ENCODE measurements at regions not wholly inside any gene's neighbourhood (a gene's known extent, or its start where the extent isn't known, plus 50 kb on each side); places are given as distances from the start of the nearest gene placed in this dataset.

DNA sequence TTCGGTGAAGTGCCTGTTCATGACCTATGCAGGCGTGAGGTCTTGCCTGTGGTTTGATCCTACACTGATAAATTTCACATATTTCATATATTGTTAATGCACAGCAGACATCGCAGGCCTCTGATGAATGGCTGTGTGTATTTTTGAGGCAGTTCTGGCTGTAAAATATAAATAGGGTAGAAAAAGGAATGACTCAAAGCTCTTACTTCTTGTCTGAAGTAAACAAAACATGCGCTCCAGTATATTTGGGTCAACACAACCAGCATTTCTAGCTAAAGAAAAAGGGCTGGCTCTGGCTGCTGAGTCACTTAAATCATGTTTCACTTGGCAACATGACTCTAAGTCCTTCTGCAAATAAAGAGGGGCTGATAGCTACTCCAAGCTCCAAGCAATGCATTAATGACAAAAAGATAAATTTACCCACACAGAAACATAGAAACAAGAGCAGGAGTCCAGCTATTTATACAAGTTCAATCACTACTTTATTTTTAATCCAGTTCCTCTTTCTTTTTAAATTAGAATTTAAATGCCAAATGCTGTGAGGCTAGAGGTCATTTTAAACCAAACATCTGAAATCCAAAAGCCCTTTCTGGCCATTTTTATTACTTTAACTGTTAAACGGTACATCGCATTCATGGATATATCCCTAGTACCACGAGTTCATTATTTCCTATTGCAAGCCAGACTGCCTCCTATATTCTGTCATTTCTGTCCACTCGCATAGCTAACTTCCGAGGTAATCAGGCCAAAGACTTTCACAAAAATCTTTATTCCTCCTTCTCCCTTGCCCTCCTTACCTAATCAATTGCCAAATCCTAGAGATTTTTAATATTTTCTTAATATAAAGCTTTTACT lies 54.3 kb upstream of the TMCC3 start:
- Histone ChIP-seq H3K4me1 (peaks cover 20% of the 10 kb centered on the region), H3K4me2 (peak overlapping the region; percentile 44), H3K27ac (peak overlapping the region in 1 of 2 experiments; percentile 35; a peak in 2 of 6 replicates), H3K4me3 (no peak overlapping the region), H3K9me3 (no peaks in the 10 kb centered on the region; the same call in 2 of the 3 replicates)
- 29% methylated on average over 9 of the region's 9 CpGs for WGBS (ENCODE audit: missing lambda C conversion rate)
- no peak for TF ChIP-seq POLR2AphosphoS2 (conservative IDR thresholded peaks at IDR 0.05; ENCODE audit: low read length)
- TF ChIP-seq GATA3 (IDR thresholded peaks at IDR 0.05; ENCODE audit: borderline replicate concordance), result peak; percentile 51; the same call in 1 of the 2 replicates
- TF ChIP-seq MAZ (IDR thresholded peaks at IDR 0.05; ENCODE audit: borderline replicate concordance, low read depth, low read length), result no peak
- no peak for TF ChIP-seq HOXB5 (CRISPR knock-in tag; IDR thresholded peaks at IDR 0.05)
- 0 out of 2 replicates have a peak, but pooled peaks have one; percentile 3 for TF ChIP-seq NFE2L2 (conservative IDR thresholded peaks at IDR 0.05; ENCODE audit: low read length)
- no peak for TF ChIP-seq RARB (CRISPR knock-in tag; IDR thresholded peaks at IDR 0.05)
- TF ChIP-seq, protein P1, sequence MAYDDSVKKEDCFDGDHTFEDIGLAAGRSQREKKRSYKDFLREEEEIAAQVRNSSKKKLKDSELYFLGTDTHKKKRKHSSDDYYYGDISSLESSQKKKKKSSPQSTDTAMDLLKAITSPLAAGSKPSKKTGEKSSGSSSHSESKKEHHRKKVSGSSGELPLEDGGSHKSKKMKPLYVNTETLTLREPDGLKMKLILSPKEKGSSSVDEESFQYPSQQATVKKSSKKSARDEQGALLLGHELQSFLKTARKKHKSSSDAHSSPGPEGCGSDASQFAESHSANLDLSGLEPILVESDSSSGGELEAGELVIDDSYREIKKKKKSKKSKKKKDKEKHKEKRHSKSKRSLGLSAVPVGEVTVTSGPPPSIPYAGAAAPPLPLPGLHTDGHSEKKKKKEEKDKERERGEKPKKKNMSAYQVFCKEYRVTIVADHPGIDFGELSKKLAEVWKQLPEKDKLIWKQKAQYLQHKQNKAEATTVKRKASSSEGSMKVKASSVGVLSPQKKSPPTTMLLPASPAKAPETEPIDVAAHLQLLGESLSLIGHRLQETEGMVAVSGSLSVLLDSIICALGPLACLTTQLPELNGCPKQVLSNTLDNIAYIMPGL (CRISPR knock-in tag; IDR thresholded peaks at IDR 0.05; ENCODE audit: borderline replicate concordance), result no peak
- TF ChIP-seq TFCP2L1 (CRISPR knock-in tag; IDR thresholded peaks at IDR 0.05), result no peak
- TF ChIP-seq MYC (IDR thresholded peaks at IDR 0.05; ENCODE audit: borderline replicate concordance, low read length), result no peak
- TF ChIP-seq, protein P2, sequence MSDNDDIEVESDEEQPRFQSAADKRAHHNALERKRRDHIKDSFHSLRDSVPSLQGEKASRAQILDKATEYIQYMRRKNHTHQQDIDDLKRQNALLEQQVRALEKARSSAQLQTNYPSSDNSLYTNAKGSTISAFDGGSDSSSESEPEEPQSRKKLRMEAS (IDR thresholded peaks at IDR 0.05), result peak; percentile 52
- peak; percentile 48 for TF ChIP-seq FOSL2 (IDR thresholded peaks at IDR 0.05)
- peak; percentile 62 for TF ChIP-seq FOSL2 (CRISPR knock-in tag; IDR thresholded peaks at IDR 0.05)
- peak; percentile 42 for TF ChIP-seq JUNB (IDR thresholded peaks at IDR 0.05)
- no peak for TF ChIP-seq CBX2 (IDR thresholded peaks at IDR 0.05; ENCODE audit: borderline replicate concordance, low read depth)
- TF ChIP-seq EHF (CRISPR knock-in tag; IDR thresholded peaks at IDR 0.05), result no peak
- TF ChIP-seq CBX8 (IDR thresholded peaks at IDR 0.05), result no peak
- no peak for TF ChIP-seq EP300 (IDR thresholded peaks at IDR 0.05)
- peak; percentile 69 for TF ChIP-seq MAFK (IDR thresholded peaks at IDR 0.05; ENCODE audit: partially characterized antibody)
- 0 out of 4 replicates have a peak, but pooled peaks of 1 of the 2 experiments have one; percentile 27 for TF ChIP-seq CEBPB (IDR thresholded peaks at IDR 0.05)
- POLR2A ChIA-PET, result interaction anchor here (0.9 kb wide), 1 partner anchor 13 kb away, joined by 3 read pairs; no protein-coding TSS in a partner anchor
- ATAC-seq (peak; percentile 81 to 93), DNase-seq (ENCODE audit: low read depth in 1 of 2, low spot score in 1 of 2) (peak; percentile 46 to 86), FAIRE-seq (no peak)
- CTCF ChIA-PET, result interaction anchor here (0.8 to 1.7 kb wide), 3 partner anchors 10 to 158 kb away, joined by 3 to 4 read pairs (median 3); no protein-coding TSS in a partner anchor

DNA sequence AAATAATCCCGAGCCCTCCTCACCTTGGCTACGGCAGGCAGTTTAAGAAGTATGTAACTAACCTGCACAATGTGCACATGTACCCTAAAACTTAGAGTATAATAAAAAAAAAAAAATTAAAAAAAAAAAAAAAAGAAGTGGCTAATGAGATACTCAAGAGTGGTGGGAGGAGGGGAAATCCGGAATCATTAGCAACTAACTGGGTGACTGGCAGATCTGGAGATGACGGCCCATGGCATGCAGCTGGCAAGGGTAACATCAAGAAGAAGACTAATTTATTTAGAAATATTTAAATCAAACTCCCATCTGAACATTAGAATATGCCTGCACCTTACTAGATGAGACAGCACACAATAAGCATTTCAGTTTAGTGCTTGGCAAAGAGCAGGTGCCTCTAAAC lies 52.3 kb upstream of the TMCC3 start:
- POLR2A ChIA-PET, result no interaction called here
- CTCF ChIA-PET, result no interaction called here
- 67% methylated on average over 4 of the region's 4 CpGs for WGBS (ENCODE audit: missing lambda C conversion rate)

More for the DNA sequence above, 52.3 kb upstream of the TMCC3 start:
- H3K4me3 ChIP-seq, result no peak overlapping the region
- peaks cover 20% of the 10 kb centered on the region for H3K4me1 ChIP-seq
- no peak overlapping the region for H3K27ac ChIP-seq
- FAIRE-seq (no peak), DNase-seq (ENCODE audit: low read depth in 1 of 2, low spot score in 1 of 2) (no peak), ATAC-seq (no peak)
- TF ChIP-seq NPAS2 (CRISPR knock-in tag; IDR thresholded peaks at IDR 0.05; ENCODE audit: borderline replicate concordance), result no peak
- TF ChIP-seq SMC3 (IDR thresholded peaks at IDR 0.05), result no peak
- TF ChIP-seq BHLHE40 (IDR thresholded peaks at IDR 0.05; ENCODE audit: low read depth, low read length), result no peak
- TF ChIP-seq, protein P3, sequence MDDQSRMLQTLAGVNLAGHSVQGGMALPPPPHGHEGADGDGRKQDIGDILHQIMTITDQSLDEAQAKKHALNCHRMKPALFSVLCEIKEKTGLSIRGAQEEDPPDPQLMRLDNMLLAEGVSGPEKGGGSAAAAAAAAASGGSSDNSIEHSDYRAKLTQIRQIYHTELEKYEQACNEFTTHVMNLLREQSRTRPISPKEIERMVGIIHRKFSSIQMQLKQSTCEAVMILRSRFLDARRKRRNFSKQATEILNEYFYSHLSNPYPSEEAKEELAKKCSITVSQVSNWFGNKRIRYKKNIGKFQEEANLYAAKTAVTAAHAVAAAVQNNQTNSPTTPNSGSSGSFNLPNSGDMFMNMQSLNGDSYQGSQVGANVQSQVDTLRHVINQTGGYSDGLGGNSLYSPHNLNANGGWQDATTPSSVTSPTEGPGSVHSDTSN (IDR thresholded peaks at IDR 0.05), result no peak
- no peak for TF ChIP-seq GATA3 (IDR thresholded peaks at IDR 0.05; ENCODE audit: borderline replicate concordance)
- no peak for TF ChIP-seq HEYL (CRISPR knock-in tag; IDR thresholded peaks at IDR 0.05)
- no peak for TF ChIP-seq EHMT2 (IDR thresholded peaks at IDR 0.05; ENCODE audit: low read depth)
- TF ChIP-seq POLR2AphosphoS2 (conservative IDR thresholded peaks at IDR 0.05; ENCODE audit: low read length), result no peak
- TF ChIP-seq, protein P4, sequence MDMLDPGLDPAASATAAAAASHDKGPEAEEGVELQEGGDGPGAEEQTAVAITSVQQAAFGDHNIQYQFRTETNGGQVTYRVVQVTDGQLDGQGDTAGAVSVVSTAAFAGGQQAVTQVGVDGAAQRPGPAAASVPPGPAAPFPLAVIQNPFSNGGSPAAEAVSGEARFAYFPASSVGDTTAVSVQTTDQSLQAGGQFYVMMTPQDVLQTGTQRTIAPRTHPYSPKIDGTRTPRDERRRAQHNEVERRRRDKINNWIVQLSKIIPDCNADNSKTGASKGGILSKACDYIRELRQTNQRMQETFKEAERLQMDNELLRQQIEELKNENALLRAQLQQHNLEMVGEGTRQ (IDR thresholded peaks at IDR 0.05), result no peak
- no peak for TF ChIP-seq ESRRA (IDR thresholded peaks at IDR 0.05; ENCODE audit: borderline replicate concordance, low read length)
- TF ChIP-seq RARB (CRISPR knock-in tag; IDR thresholded peaks at IDR 0.05), result no peak
- no peak for TF ChIP-seq JUN (IDR thresholded peaks at IDR 0.05)
- TF ChIP-seq CBX2 (IDR thresholded peaks at IDR 0.05; ENCODE audit: borderline replicate concordance, low read depth), result no peak
- H3K4me2 ChIP-seq, result no peak overlapping the region
- no peaks in the 10 kb centered on the region; the same call in 2 of the 3 replicates for H3K9me3 ChIP-seq
